ENCODE measurements at regions not wholly inside any gene's neighbourhood (a gene's known extent, or its start where the extent isn't known, plus 50 kb on each side); places are given as distances from the start of the nearest gene placed in this dataset.

DNA sequence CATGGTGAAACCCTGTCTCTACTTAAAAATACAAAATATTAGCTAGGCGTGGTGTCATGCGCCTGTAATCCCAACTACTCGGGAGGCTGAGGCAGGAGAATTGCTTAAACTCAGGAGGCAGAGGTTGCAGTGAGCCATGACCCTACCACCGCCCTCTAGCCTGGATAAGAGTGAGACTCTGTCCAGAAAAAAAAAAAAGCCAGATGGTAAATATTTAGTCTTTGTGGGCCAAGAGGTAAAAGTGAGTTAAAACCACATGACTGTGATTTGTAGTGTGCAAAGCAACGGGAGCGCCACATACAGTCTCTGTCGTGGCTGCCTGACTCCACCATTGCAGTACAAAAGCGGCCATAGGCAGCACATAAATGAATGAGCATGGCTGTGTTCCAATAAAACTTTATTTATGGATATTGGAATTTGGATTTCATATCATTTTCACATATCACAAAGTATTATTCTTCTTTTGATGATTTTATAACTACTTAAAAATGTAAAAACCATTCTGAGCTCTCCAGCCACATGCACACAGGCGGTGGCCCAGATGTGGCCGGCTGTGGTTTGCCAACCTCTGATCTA is 51.8 kb upstream of the CASZ1 start:
- DNase-seq: no peak

GRCh38 chr1:10850026-10850425 is 53.6 kb upstream of the CASZ1 start:
- DNase-seq: no peak

GRCh38 chr1:10851024-10852013 is 54.9 kb upstream of the CASZ1 start:
- DNase-seq: no peak

DNA sequence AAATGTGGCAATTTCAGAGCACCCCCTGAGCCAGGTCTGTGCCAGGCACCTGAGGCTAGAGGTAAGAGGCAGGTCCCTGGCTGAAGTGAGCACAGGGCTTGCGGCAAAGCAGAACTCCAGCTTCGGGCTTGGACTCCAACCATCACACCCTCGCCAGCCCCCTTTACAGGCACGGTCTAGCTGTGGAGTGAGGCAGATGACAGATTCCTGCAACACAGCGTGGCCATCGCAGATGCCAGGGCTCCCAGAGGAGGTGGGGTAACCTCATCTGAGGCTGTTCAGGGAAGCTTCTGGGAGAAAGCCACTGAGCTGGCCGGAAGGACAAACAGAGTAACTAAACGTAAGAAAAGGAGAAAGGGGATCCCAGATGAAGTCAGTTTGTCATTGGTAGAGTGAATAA is 55.6 kb upstream of the CASZ1 start:
- no peak for DNase-seq

- no peak for DNase-seq
Observed at GRCh38 chr1:10852486-10852885, 56.0 kb upstream of the CASZ1 start.

GRCh38 chr1:10852998-10853520 is 56.6 kb upstream of the CASZ1 start:
- DNase-seq: no peak

- no peak for DNase-seq
Observed at GRCh38 chr1:10853701-10854100, 57.3 kb upstream of the CASZ1 start.

DNA sequence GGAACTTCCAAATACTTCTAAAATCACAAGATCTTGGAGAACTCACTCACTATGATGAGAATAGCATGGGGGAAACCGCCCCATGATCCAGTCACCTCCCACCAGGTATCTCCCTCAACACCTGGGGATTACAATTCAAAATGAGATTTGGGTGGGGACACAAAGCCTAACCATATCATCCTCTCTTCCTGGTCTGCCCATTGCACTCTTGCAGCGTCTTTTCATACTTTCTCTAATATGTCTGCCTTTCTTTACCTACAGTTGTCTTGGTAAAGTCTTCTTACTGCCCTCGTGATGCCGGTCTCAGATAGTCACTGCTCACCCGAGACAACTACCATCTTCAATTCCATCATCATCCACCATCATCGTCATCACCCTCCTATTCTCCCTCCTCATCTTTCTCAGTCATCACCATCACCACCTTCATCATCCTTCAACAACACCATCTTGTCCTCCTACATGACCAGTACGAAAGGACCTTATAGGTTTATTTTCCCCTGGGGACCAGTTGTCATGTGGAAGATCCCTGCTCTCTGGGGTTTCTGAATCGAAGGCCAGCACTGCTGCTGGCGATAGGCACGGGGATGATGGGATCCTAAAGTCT is 58.5 kb upstream of the CASZ1 start:
- DNase-seq: no peak

GRCh38 chr1:10856176-10856683 is 59.8 kb upstream of the CASZ1 start:
- DNase-seq: no peak

GRCh38 chr1:10856863-10857598 is 60.6 kb upstream of the CASZ1 start:
- DNase-seq: no peak

GRCh38 chr1:10857687-10858086 is 61.2 kb upstream of the CASZ1 start:
- DNase-seq: no peak

DNA sequence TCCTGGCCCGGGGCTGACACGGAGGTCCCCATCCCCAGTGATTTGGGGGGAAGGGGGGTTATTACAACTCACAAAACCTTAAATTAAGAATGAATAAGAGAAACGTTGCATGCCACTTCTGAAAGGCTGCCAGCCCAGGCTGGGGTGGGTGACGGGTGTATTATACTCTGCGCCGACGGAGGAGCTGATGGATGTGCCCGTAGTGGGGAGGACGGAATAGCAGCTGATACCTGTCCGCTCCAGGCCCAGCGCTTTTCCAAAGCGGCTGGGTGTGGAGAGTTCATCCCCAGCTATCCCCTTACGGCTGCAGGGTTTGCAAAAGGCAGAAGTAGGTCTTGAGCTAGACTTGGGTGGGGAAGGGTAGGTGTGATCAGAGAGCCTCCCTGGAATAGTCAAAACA is 63.8 kb upstream of the CASZ1 start:
- DNase-seq: no peak

DNA sequence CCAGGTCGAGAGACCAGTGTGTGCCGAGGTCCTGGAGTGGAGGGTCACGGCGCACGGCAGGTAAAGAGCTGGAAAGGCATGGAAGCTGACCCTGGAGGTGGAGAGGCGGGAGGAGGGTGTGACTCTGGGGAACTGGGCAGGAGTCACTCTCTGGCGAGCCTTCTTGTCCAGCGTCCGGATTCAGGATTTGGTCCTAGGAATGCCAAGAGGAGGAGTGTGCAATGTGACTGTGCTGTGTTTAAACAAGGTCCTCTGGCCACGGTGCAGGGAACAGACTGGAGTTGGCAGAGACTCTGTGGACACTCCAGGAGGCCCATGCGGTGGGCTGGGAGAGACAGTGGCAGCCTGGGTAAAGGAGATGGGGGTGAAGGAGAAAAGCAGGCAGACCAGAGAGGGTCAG is 64.2 kb upstream of the CASZ1 start:
- DNase-seq: no peak

GRCh38 chr1:10861822-10862221 is 65.4 kb upstream of the CASZ1 start:
- no peak for DNase-seq

- no peak for DNase-seq
Observed at GRCh38 chr1:10862743-10863335, 66.4 kb upstream of the CASZ1 start.

- no peak for DNase-seq
Observed at GRCh38 chr1:10863886-10864285, 67.4 kb upstream of the CASZ1 start.

GRCh38 chr1:10864776-10865175 is 68.3 kb upstream of the CASZ1 start:
- no peak for DNase-seq

DNA sequence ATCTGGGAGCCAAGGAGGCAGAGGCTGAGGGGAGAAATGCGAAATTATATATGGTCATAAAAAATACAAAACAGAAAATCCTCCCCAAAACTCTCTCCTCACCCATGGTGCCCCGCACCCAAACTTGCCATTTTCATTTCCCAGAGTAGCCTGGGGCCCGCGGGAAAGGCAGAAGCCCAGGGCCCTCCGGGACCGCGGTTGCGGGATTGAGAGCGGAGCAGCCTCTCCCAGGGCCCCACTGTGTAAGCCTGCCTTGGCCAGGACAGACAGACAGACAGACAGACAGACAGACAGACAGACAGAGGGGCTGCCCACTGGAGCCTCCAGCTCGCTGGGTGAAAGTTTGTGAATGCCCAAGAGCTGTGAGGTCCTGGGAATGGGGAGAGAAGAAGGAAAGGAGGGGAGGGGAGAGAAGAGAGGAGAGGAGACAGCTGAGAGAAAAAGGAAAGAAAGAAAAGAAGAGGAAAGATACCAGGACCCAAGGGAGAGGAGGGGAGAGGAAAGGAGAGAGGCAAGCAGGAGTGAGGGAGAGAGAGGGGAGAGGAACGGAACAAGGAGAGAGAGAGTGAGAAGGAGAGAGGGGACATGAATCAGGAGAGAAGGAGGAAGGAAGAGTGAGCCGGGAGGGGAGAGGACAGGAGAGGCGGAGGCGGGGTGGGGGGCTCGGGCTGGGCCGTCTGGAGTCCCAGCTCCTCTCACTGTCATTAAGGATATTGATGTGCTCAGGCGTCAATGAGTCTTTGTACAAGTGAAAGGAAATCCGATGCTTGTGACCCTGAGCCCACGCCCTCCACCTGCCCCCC is 69.3 kb upstream of the CASZ1 start:
- DNase-seq: no peak

DNA sequence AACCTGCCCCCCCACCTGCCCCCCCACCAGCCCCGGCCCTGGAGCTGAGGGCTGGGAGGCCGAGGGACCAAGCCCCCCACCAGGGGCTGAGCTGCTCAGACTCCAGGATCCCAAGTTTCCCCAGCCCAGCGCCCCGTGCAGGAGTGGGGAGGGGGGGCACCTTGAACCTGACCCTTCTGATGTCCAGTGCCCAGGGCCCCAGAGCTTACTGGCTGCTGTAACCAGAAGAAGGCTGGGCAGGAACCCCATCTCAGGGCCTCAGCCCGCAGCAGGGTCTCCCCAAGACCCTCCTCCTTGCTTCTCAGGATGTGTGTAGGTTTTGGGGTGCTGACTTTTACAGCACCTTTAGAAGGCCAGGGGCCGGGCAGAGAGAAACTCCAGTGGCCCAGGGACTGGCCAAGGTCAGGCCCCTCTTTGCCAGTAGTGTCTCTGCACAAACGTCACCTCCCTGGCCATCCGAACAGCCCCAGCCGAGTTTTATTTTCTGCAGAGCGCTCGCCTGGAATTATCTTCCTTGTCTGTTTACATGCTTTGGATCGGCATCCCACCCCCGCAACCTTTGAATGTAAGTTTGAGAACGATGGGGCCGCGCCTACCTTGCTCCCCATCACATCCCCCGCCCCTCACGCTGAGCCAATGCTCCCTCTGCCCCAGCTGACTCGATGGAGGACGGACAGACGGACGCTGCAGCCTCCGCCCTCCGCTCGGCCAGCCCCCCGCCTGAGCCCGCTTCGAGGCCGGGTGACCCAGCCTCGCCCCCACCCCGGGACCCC is 70.1 kb upstream of the CASZ1 start:
- peak; percentile 58 for DNase-seq

- DNase-seq: peak; percentile 75
Observed at GRCh38 chr1:10867138-10867721, 70.8 kb upstream of the CASZ1 start.

Measured in NCI-H146 (cell line).